BE2C (cell line): ENCODE measurements at regions not wholly inside any gene's neighbourhood (a gene's known extent, or its start where the extent isn't known, plus 50 kb on each side); places are given as distances from the start of the nearest gene placed in this dataset.

Experiments used
- DNase-seq: peaks from one replicate; pipeline ENCODE4 v3.0.0-alpha.2; 2020
- H3K27me3 ChIP-seq: fragments of 250-450 bp; sonication (Bioruptor Pico); 2 replicates; pipeline ENCODE4 v1.5.1; 2020; ENCODE audit warnings: mild to moderate bottlenecking
- H3K36me3 ChIP-seq: fragments of 250-450 bp; sonication (Bioruptor Pico); 2 replicates; pipeline ENCODE4 v1.5.1; 2020; ENCODE audit warnings: mild to moderate bottlenecking
- H3K4me1 ChIP-seq: fragments of 250-450 bp; sonication (Bioruptor Pico); 2 replicates; pipeline ENCODE4 v1.5.1; 2020
- H3K4me3 ChIP-seq: 2 replicates; pipeline ENCODE4 v1.5.1; 2011; ENCODE audit warnings: low read depth, low read length
- H3K9me3 ChIP-seq: fragments of 250-450 bp; sonication (Bioruptor Pico); 2 replicates; pipeline ENCODE4 v1.5.1; 2020
- CTCF ChIP-seq: IDR thresholded peaks from 2 replicates; pipeline ENCODE4 v1.5.1; 2012; ENCODE audit warnings: mild to moderate bottlenecking, low read depth, low read length

DNA sequence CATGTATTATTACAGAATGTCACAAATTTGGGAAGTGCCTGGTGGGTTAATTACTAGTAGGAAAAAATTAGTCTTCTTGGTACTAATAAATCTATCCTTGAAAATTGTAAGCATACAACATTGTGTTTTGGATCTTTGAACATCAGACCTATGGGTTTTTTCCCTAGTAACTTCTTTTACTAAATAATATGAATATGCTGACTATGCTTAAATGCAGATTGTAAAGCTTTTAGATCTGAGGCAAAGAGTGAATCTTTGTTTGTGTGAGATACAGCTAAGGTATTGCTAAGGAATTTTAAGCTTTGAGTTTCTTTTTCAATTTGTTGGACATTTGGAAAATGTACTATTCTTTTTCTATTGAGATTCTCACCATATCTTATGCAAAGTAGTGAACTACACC, 390.6 kb upstream of the CCNH start:
- DNase-seq = no peak
- no peak for TF ChIP-seq CTCF

GRCh38 chr5:87791869-87792268, 379.1 kb upstream of the CCNH start:
- DNase-seq = no peak
- H3K4me1 ChIP-seq = no peaks in the 10 kb centered on the region
- no peak overlapping the region for H3K4me3 ChIP-seq
- peaks cover 3% of the 10 kb centered on the region; the same call in 1 of the 2 replicates for H3K27me3 ChIP-seq
- no peaks in the 10 kb centered on the region for H3K9me3 ChIP-seq
- TF ChIP-seq CTCF = no peak
- no peaks in the 10 kb centered on the region for H3K36me3 ChIP-seq

More for the DNA sequence above, 390.6 kb upstream of the CCNH start:
- Histone ChIP-seq H3K9me3 (no peaks in the 10 kb centered on the region), H3K4me3 (no peak overlapping the region), H3K27me3 (no peaks in the 10 kb centered on the region), H3K4me1 (no peaks in the 10 kb centered on the region), H3K36me3 (no peaks in the 10 kb centered on the region)

- no peaks in the 10 kb centered on the region for H3K4me1 ChIP-seq
- DNase-seq = no peak
- H3K4me3 ChIP-seq = no peak overlapping the region
- peaks cover 3% of the 10 kb centered on the region for H3K27me3 ChIP-seq
- H3K9me3 ChIP-seq = no peaks in the 10 kb centered on the region
- no peak for TF ChIP-seq CTCF
- H3K36me3 ChIP-seq = no peaks in the 10 kb centered on the region
These were observed 375.7 kb upstream of the CCNH start for GRCh38 chr5:87788416-87788815.

- peaks cover 10% of the 10 kb centered on the region for H3K27me3 ChIP-seq
- DNase-seq = no peak
- no peak overlapping the region for H3K4me3 ChIP-seq
- H3K4me1 ChIP-seq = no peaks in the 10 kb centered on the region
- H3K9me3 ChIP-seq = no peaks in the 10 kb centered on the region
- no peak for TF ChIP-seq CTCF
- H3K36me3 ChIP-seq = no peaks in the 10 kb centered on the region
These were observed 375.0 kb upstream of the CCNH start for GRCh38 chr5:87787625-87788256.

GRCh38 chr5:87787086-87787485, 374.4 kb upstream of the CCNH start:
- no peaks in the 10 kb centered on the region for H3K9me3 ChIP-seq
- no peak for TF ChIP-seq CTCF
- H3K36me3 ChIP-seq = no peaks in the 10 kb centered on the region
- H3K4me3 ChIP-seq = no peak overlapping the region
- no peaks in the 10 kb centered on the region for H3K4me1 ChIP-seq
- peaks cover 13% of the 10 kb centered on the region for H3K27me3 ChIP-seq
- DNase-seq = no peak

DNA sequence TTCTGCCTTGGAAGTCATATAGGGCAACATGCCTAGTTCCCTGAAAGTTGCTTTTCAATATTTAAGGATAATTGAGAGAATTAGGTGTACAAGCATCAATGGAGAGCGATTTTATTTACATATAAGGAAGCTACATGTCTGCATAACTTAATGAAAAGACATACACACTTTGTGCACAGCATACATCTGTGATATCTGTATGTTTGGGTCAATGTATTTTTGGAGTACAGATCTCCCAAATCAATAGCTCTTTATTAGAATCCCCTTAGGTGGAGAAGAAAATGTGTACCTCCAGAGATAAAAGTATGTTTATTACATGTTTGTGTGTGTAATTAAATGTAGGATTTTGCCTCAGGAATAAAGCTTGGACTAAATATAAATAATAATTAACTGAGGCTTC, 373.7 kb upstream of the CCNH start:
- peaks cover 19% of the 10 kb centered on the region for H3K27me3 ChIP-seq
- no peaks in the 10 kb centered on the region for H3K9me3 ChIP-seq
- H3K4me1 ChIP-seq = no peaks in the 10 kb centered on the region
- no peak overlapping the region for H3K4me3 ChIP-seq
- TF ChIP-seq CTCF = no peak
- no peaks in the 10 kb centered on the region for H3K36me3 ChIP-seq
- DNase-seq = no peak
